GM23248 (cell line): ENCODE measurements at regions not wholly inside any gene's neighbourhood (a gene's known extent, or its start where the extent isn't known, plus 50 kb on each side); places are given as distances from the start of the nearest gene placed in this dataset.

Experiments used
- DNase-seq: peaks from one replicate; pipeline ENCODE4 v3.0.0-alpha.2; 2015
- H2AFZ ChIP-seq: fragments of 200-600 bp; sonication (generic); 2 replicates; pipeline ENCODE4 v1.6.1; 2016; ENCODE audit warnings: antibody characterized with exemption
- H3F3A ChIP-seq: fragments of 200-600 bp; sonication (generic); 2 replicates; pipeline ENCODE4 v1.6.1; 2016; ENCODE audit warnings: mild to moderate bottlenecking, antibody characterized with exemption, mixed run types; ENCODE audit not compliant: insufficient read depth
- H3K27ac ChIP-seq: fragments of 200-600 bp; sonication (generic); 2 replicates; pipeline ENCODE4 v1.5.1; 2016; ENCODE audit warnings: mild to moderate bottlenecking
- H3K27me3 ChIP-seq: fragments of 200-600 bp; sonication (generic); replicated peaks from 2 replicates; pipeline ENCODE4 v1.6.1; 2016; ENCODE audit warnings: mild to moderate bottlenecking; ENCODE audit not compliant: insufficient read depth
- H3K36me3 ChIP-seq: fragments of 200-600 bp; sonication (generic); 2 replicates; pipeline ENCODE4 v1.6.1; 2016; ENCODE audit warnings: low read depth, mild to moderate bottlenecking
- H3K4me1 ChIP-seq: fragments of 200-600 bp; sonication (generic); 2 replicates; pipeline ENCODE4 v1.6.1; 2016; ENCODE audit warnings: mild to moderate bottlenecking; ENCODE audit not compliant: insufficient read depth
- H3K4me2 ChIP-seq: fragments of 200-600 bp; sonication (generic); one replicate; pipeline ENCODE4 v1.6.1; 2016; ENCODE audit warnings: mild to moderate bottlenecking; ENCODE audit not compliant: unreplicated experiment
- H3K4me3 ChIP-seq: fragments of 200-600 bp; sonication (generic); 2 replicates; pipeline ENCODE4 v1.5.1; 2016; ENCODE audit warnings: mild to moderate bottlenecking
- H3K79me2 ChIP-seq: fragments of 200-600 bp; sonication (generic); 2 replicates; pipeline ENCODE4 v1.6.1; 2016; ENCODE audit warnings: mild to moderate bottlenecking; ENCODE audit not compliant: insufficient read depth
- H3K9ac ChIP-seq: fragments of 200-600 bp; sonication (generic); 2 replicates; pipeline ENCODE4 v1.6.1; 2016; ENCODE audit warnings: mild to moderate bottlenecking
- H3K9me2 ChIP-seq: fragments of 200-600 bp; sonication (generic); 2 replicates; pipeline ENCODE4 v1.6.1; 2016; ENCODE audit warnings: mixed run types, mild to moderate bottlenecking, moderate library complexity; ENCODE audit not compliant: insufficient read depth
- H3K9me3 ChIP-seq: fragments of 200-600 bp; sonication (generic); one replicate; pipeline ENCODE4 v1.6.1; 2017; ENCODE audit warnings: low read depth
- H4K20me1 ChIP-seq: fragments of 200-600 bp; sonication (generic); 2 replicates; pipeline ENCODE4 v1.6.0; 2016; ENCODE audit not compliant: insufficient read depth
- EZH2 ChIP-seq: fragments of 200-600 bp; sonication (generic); IDR thresholded peaks from 2 replicates; pipeline ENCODE4 v1.6.1; 2018; ENCODE audit warnings: antibody characterized with exemption, mild to moderate bottlenecking; ENCODE audit not compliant: insufficient read depth, poor library complexity, severe bottlenecking
- EZH2phosphoT487 ChIP-seq: fragments of 200-600 bp; sonication (generic); IDR thresholded peaks from 2 replicates; pipeline ENCODE4 v1.6.1; 2018; ENCODE audit warnings: antibody characterized with exemption, moderate library complexity, mild to moderate bottlenecking, low read depth; ENCODE audit not compliant: insufficient read depth
- WGBS, 2 experiments: methylation state at CpG; one replicate each; pipeline ENCODE4 v1.1.6; 2015 to 2017; ENCODE audit warnings: low lambda C conversion rate in 2 of 2, low coverage in 1 of 2; ENCODE audit errors: missing lambda C conversion rate in 2 of 2; 5-methylcytosine and 5-hydroxymethylcytosine counted together
- in situ Hi-C: fragments of 300-500 bp; cut with MboI; formaldehyde crosslinking; loops from 2 replicates; pipeline ENCODE4 v1.15.0; 2020

- Histone ChIP-seq H3K4me2 (no peak overlapping the region), H3K27me3 (peaks cover 13% of the 10 kb centered on the region), H3K9me3 (no peaks in the 10 kb centered on the region), H3K79me2 (no peaks in the 10 kb centered on the region), H4K20me1 (no peaks in the 10 kb centered on the region), H3K9ac (no peak overlapping the region), H3F3A (no peaks in the 10 kb centered on the region), H3K27ac (no peak overlapping the region), H3K4me1 (no peaks in the 10 kb centered on the region), H3K4me3 (no peak overlapping the region), H3K9me2 (no peaks in the 10 kb centered on the region), H2AFZ (no peak overlapping the region), H3K36me3 (no peaks in the 10 kb centered on the region)
- DNase-seq = no peak
- WGBS, 2 experiments = 36 to 44% methylated on average over 4 of the region's 4 CpGs
- in situ Hi-C loops = no loop called here
- TF ChIP-seq EZH2phosphoT487 = no peak
- TF ChIP-seq EZH2 = no peak
These were observed 210.7 kb upstream of the GPRIN3 start for GRCh38 chr4:89518259-89518658.

DNA sequence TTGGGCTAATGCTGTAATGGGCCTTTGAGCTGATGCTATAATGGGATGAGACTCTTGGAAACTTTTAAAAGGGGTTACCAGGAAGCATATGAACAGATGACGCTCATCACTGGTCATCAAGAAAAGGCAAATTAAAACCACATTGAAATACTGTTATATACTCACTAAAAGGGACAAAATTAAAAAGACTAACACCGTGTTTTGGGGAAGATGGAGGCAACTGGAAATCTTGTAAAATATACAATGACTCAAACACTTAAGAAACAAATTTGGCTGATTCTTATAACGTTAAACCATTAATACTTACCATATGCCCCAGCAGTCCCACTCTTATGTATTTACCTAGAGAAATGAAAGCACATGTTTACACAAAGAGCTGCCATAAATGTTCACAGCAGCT lies 207.2 kb upstream of the GPRIN3 start:
- H3K9ac ChIP-seq = no peak overlapping the region
- H3K79me2 ChIP-seq = no peaks in the 10 kb centered on the region
- no peaks in the 10 kb centered on the region for H3K9me3 ChIP-seq
- H4K20me1 ChIP-seq = no peaks in the 10 kb centered on the region
- in situ Hi-C loops = no loop called here
- H3K4me2 ChIP-seq = no peak overlapping the region
- 24 to 26% methylated on average over 3 of the region's 3 CpGs for WGBS, 2 experiments
- TF ChIP-seq EZH2 (no peak), EZH2phosphoT487 (no peak)
- H3K36me3 ChIP-seq = no peaks in the 10 kb centered on the region
- H3K27me3 ChIP-seq = peaks cover 13% of the 10 kb centered on the region
- DNase-seq = no peak
- H3K27ac ChIP-seq = no peak overlapping the region
- H3F3A ChIP-seq = 0 out of 2 replicates have a peak, but pooled peaks cover under 1% of the 10 kb centered on the region
- H3K4me3 ChIP-seq = no peak overlapping the region
- H2AFZ ChIP-seq = no peak overlapping the region
- H3K4me1 ChIP-seq = no peaks in the 10 kb centered on the region
- H3K9me2 ChIP-seq = no peaks in the 10 kb centered on the region

DNA sequence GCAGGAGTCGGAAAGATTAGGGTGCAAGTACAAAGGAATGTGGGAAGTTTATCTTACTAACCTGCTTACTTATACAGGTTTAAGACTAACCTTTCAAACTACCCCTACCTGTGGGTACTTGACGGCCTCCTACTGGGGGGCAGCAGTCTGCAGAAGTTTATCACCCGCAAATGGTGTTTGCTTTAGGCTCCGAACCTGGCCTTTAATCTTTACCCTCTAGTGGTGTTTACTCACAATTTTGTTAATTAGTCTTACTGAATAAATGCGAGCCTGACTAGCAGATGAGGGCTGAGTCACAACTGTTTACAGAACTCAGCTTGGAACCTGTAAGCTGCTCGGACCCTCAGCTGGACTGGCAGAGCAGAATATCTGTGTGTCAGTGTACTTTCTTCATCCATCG lies 204.2 kb upstream of the GPRIN3 start:
- H3K9me2 ChIP-seq = no peaks in the 10 kb centered on the region
- H3K4me1 ChIP-seq = peaks cover 7% of the 10 kb centered on the region; the same call in 1 of the 2 replicates
- no peaks in the 10 kb centered on the region for H3K79me2 ChIP-seq
- peaks cover 6% of the 10 kb centered on the region; the same call in 1 of the 2 replicates for H3F3A ChIP-seq
- no peak overlapping the region for H3K4me3 ChIP-seq
- in situ Hi-C loops = no loop called here
- no peaks in the 10 kb centered on the region for H4K20me1 ChIP-seq
- peaks cover 4% of the 10 kb centered on the region for H3K27me3 ChIP-seq
- H3K36me3 ChIP-seq = no peaks in the 10 kb centered on the region
- H3K4me2 ChIP-seq = no peak overlapping the region
- H3K9me3 ChIP-seq = no peaks in the 10 kb centered on the region
- WGBS, 2 experiments = 32 to 38% methylated on average over 7 of the region's 7 CpGs
- H3K27ac ChIP-seq = no peak overlapping the region
- DNase-seq = no peak
- H2AFZ ChIP-seq = no peak overlapping the region
- no peak overlapping the region for H3K9ac ChIP-seq
- no peak for TF ChIP-seq EZH2
- TF ChIP-seq EZH2phosphoT487 = no peak

DNA sequence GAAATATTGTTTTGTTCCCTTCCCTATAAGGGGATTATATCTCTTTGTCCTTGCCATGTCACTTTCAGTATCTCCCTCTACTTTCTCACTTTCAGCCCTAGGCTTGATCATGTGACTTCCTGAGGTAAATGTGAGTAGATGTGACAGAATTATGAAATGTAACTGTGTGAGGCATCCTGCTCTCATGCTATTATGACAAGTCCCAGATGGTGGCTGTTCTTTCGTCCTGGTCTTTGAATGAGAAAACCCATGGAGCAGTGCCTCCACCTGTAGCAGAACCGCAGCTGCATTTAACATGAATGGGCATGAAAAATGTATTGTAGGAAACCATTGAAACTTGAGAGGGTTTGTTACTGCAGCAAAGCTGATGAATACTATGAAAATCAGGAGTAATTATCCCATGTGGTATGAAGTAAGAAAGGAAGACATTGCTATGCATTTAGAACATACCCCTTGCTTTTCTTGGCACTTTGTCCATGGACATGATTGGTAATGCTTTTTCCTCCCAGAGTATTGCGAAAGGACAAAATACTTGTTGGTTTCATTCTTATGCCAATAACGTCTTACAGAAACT lies 202.2 kb upstream of the GPRIN3 start:
- H3K27me3 ChIP-seq = peaks cover 4% of the 10 kb centered on the region; the same call in 1 of the 2 replicates
- H3K4me3 ChIP-seq = no peak overlapping the region
- no peaks in the 10 kb centered on the region for H3K9me3 ChIP-seq
- H3K9me2 ChIP-seq = no peaks in the 10 kb centered on the region
- no peaks in the 10 kb centered on the region for H4K20me1 ChIP-seq
- no peak overlapping the region for H2AFZ ChIP-seq
- H3K79me2 ChIP-seq = no peaks in the 10 kb centered on the region
- no peak overlapping the region for H3K4me2 ChIP-seq
- no peak for TF ChIP-seq EZH2
- TF ChIP-seq EZH2phosphoT487 = no peak
- H3F3A ChIP-seq = peaks cover 6% of the 10 kb centered on the region; the same call in 1 of the 2 replicates
- no peaks in the 10 kb centered on the region for H3K36me3 ChIP-seq
- in situ Hi-C loops = no loop called here
- H3K4me1 ChIP-seq = peaks cover 9% of the 10 kb centered on the region; the same call in 1 of the 2 replicates
- peak; percentile 72 for DNase-seq
- H3K9ac ChIP-seq = no peak overlapping the region
- H3K27ac ChIP-seq = no peak overlapping the region
- WGBS, 2 experiments = 37 to 42% methylated on average over 4 of the region's 4 CpGs
